ENCODE measurements at regions not wholly inside any gene's neighbourhood (a gene's known extent, or its start where the extent isn't known, plus 50 kb on each side); places are given as distances from the start of the nearest gene placed in this dataset.

- Histone ChIP-seq H3K9me3 (ENCODE audit: insufficient read depth, low read length) (no peaks in the 10 kb centered on the region), H3K4me3 (ENCODE audit: insufficient read depth, low read length, poor library complexity, severe bottlenecking) (no peak overlapping the region), H3K36me3 (ENCODE audit: low read length) (no peaks in the 10 kb centered on the region), H3K9ac (ENCODE audit: low read length) (no peak overlapping the region), H3K79me2 (ENCODE audit: insufficient read depth, low read length) (no peaks in the 10 kb centered on the region), H3F3A (ENCODE audit: insufficient read depth) (no peaks in the 10 kb centered on the region), H3K4me2 (ENCODE audit: low read depth, low read length, poor library complexity, severe bottlenecking) (no peak overlapping the region), H2AFZ (ENCODE audit: low read depth, low read length, severe bottlenecking) (no peak overlapping the region), H3K27me3 (ENCODE audit: low read length) (no peaks in the 10 kb centered on the region), H3K27ac (ENCODE audit: low read depth, low read length) (no peak overlapping the region), H4K20me1 (ENCODE audit: low read depth, low read length) (no peaks in the 10 kb centered on the region), H3K9me2 (replicated peaks; ENCODE audit: insufficient read depth, low read length) (no peaks in the 10 kb centered on the region)
- TF ChIP-seq EZH2phosphoT487 (conservative IDR thresholded peaks at IDR 0.05; ENCODE audit: low read length) (no peak), CTCF (IDR thresholded peaks at IDR 0.05; ENCODE audit: insufficient read depth, low read length, poor library complexity, severe bottlenecking) (no peak)
Observed at GRCh38 chr18:65025756-65026155, 725.1 kb upstream of the CDH7 start.

GRCh38 chr18:65021021-65021420 lies 729.8 kb upstream of the CDH7 start:
- Histone ChIP-seq H3F3A (ENCODE audit: insufficient read depth) (no peaks in the 10 kb centered on the region), H3K36me3 (ENCODE audit: low read length) (no peaks in the 10 kb centered on the region), H3K9ac (ENCODE audit: low read length) (no peak overlapping the region), H3K9me2 (replicated peaks; ENCODE audit: insufficient read depth, low read length) (no peaks in the 10 kb centered on the region), H3K27ac (ENCODE audit: low read depth, low read length) (no peak overlapping the region), H3K79me2 (ENCODE audit: insufficient read depth, low read length) (no peaks in the 10 kb centered on the region), H2AFZ (ENCODE audit: low read depth, low read length, severe bottlenecking) (no peak overlapping the region), H3K4me2 (ENCODE audit: low read depth, low read length, poor library complexity, severe bottlenecking) (no peak overlapping the region), H3K27me3 (ENCODE audit: low read length) (no peaks in the 10 kb centered on the region), H3K9me3 (ENCODE audit: insufficient read depth, low read length) (no peaks in the 10 kb centered on the region), H4K20me1 (ENCODE audit: low read depth, low read length) (no peaks in the 10 kb centered on the region), H3K4me3 (ENCODE audit: insufficient read depth, low read length, poor library complexity, severe bottlenecking) (no peak overlapping the region)
- TF ChIP-seq CTCF (IDR thresholded peaks at IDR 0.05; ENCODE audit: insufficient read depth, low read length, poor library complexity, severe bottlenecking) (no peak), EZH2phosphoT487 (conservative IDR thresholded peaks at IDR 0.05; ENCODE audit: low read length) (no peak)

GRCh38 chr18:65018184-65018583 lies 732.6 kb upstream of the CDH7 start:
- H3K79me2 ChIP-seq (ENCODE audit: insufficient read depth, low read length) = no peaks in the 10 kb centered on the region
- H3K36me3 ChIP-seq (ENCODE audit: low read length) = no peaks in the 10 kb centered on the region
- no peak overlapping the region for H3K4me3 ChIP-seq (ENCODE audit: insufficient read depth, low read length, poor library complexity, severe bottlenecking)
- H4K20me1 ChIP-seq (ENCODE audit: low read depth, low read length) = no peaks in the 10 kb centered on the region
- no peak overlapping the region for H3K27ac ChIP-seq (ENCODE audit: low read depth, low read length)
- no peaks in the 10 kb centered on the region for H3K27me3 ChIP-seq (ENCODE audit: low read length)
- no peaks in the 10 kb centered on the region for H3K9me3 ChIP-seq (ENCODE audit: insufficient read depth, low read length)
- H3K9ac ChIP-seq (ENCODE audit: low read length) = no peak overlapping the region
- no peak for TF ChIP-seq EZH2phosphoT487 (conservative IDR thresholded peaks at IDR 0.05; ENCODE audit: low read length)
- no peak for TF ChIP-seq CTCF (IDR thresholded peaks at IDR 0.05; ENCODE audit: insufficient read depth, low read length, poor library complexity, severe bottlenecking)
- H2AFZ ChIP-seq (ENCODE audit: low read depth, low read length, severe bottlenecking) = no peak overlapping the region
- H3K4me2 ChIP-seq (ENCODE audit: low read depth, low read length, poor library complexity, severe bottlenecking) = no peak overlapping the region
- no peaks in the 10 kb centered on the region for H3K9me2 ChIP-seq (replicated peaks; ENCODE audit: insufficient read depth, low read length)
- H3F3A ChIP-seq (ENCODE audit: insufficient read depth) = no peaks in the 10 kb centered on the region

GRCh38 chr18:65017372-65017760 lies 733.4 kb upstream of the CDH7 start:
- Histone ChIP-seq H3F3A (ENCODE audit: insufficient read depth) (no peaks in the 10 kb centered on the region), H3K27ac (ENCODE audit: low read depth, low read length) (no peak overlapping the region), H4K20me1 (ENCODE audit: low read depth, low read length) (no peaks in the 10 kb centered on the region), H3K36me3 (ENCODE audit: low read length) (no peaks in the 10 kb centered on the region), H3K9me3 (ENCODE audit: insufficient read depth, low read length) (no peaks in the 10 kb centered on the region), H3K4me3 (ENCODE audit: insufficient read depth, low read length, poor library complexity, severe bottlenecking) (no peak overlapping the region), H3K4me2 (ENCODE audit: low read depth, low read length, poor library complexity, severe bottlenecking) (no peak overlapping the region), H2AFZ (ENCODE audit: low read depth, low read length, severe bottlenecking) (no peak overlapping the region), H3K27me3 (ENCODE audit: low read length) (no peaks in the 10 kb centered on the region), H3K79me2 (ENCODE audit: insufficient read depth, low read length) (no peaks in the 10 kb centered on the region), H3K9me2 (replicated peaks; ENCODE audit: insufficient read depth, low read length) (no peaks in the 10 kb centered on the region), H3K9ac (ENCODE audit: low read length) (no peak overlapping the region)
- TF ChIP-seq CTCF (IDR thresholded peaks at IDR 0.05; ENCODE audit: insufficient read depth, low read length, poor library complexity, severe bottlenecking) (no peak), EZH2phosphoT487 (conservative IDR thresholded peaks at IDR 0.05; ENCODE audit: low read length) (no peak)

Data from SU-DHL-6 (cell line).